Body of pancreas (tissue), 4 donors: ENCODE measurements at regions not wholly inside any gene's neighbourhood (a gene's known extent, or its start where the extent isn't known, plus 50 kb on each side); places are given as distances from the start of the nearest gene placed in this dataset.

Experiments
- ATAC-seq: fragments of 150-250 bp; one replicate; pipeline ENCODE4 v1.9.1; 2016
- DNase-seq, 4 donors: peaks; one replicate each; pipeline ENCODE4 v3.0.0-alpha.2; 2019
- H3K27ac ChIP-seq, 4 donors: fragments of 200-600 bp; sonication (generic); 1 replicate in 3 of 4; 2 replicates in 1 of 4; pipeline versions ENCODE4 v1.5.1 to v1.6.1; 2016 to 2019; ENCODE audit warnings: mild to moderate bottlenecking in 1 of 4, mixed read lengths in 1 of 4, moderate library complexity in 1 of 4
- H3K27me3 ChIP-seq, 2 donors: fragments of 200-600 bp; sonication (generic); one replicate each; pipeline ENCODE4 v1.6.0; 2016; ENCODE audit warnings: mild to moderate bottlenecking in 1 of 2
- H3K36me3 ChIP-seq, 2 donors: fragments of 200-600 bp; sonication (generic); replicated peaks in 1 of 2; 2 replicates each; pipeline ENCODE4 v1.5.1; 2016; ENCODE audit warnings: low read depth in 2 of 2; ENCODE audit not compliant: insufficient read depth in 1 of 2
- H3K4me1 ChIP-seq: fragments of 200-600 bp; sonication (generic); one replicate; pipeline ENCODE4 v1.6.0; 2016
- H3K4me3 ChIP-seq, 2 donors: fragments of 200-600 bp; sonication (generic); 1 replicate in 1 of 2; 2 replicates in 1 of 2; pipeline ENCODE4 v1.5.1; 2016 to 2019
- H3K9me3 ChIP-seq, 3 donors: fragments of 200-600 bp; sonication (generic); 1 replicate in 2 of 3; 2 replicates in 1 of 3; pipeline ENCODE4 v1.5.1; 2016
- CTCF ChIP-seq, 7 experiments: fragments of 450-650 bp in 4 of 7; fragments of 200-600 bp in 3 of 7; sonication (generic) in 3 of 7; IDR thresholded peaks; one replicate each; pipeline ENCODE4 v1.5.1; 2016 to 2019; ENCODE audit warnings: antibody characterized with exemption in 7 of 7
- POLR2A ChIP-seq, 3 donors: fragments of 450-650 bp; IDR thresholded peaks; one replicate each; pipeline ENCODE4 v1.6.1; 2016; ENCODE audit warnings: antibody characterized with exemption in 3 of 3, mild to moderate bottlenecking in 2 of 3
- WGBS, 2 donors: methylation state at CpG; one replicate each; pipeline ENCODE4 v1.1.5; 2017; 5-methylcytosine and 5-hydroxymethylcytosine counted together
- intact Hi-C: fragments of 100-400 bp; cut with DNase I; formaldehyde crosslinking; loops from one replicate; pipeline ENCODE4 v1.15.1; 2023

DNA sequence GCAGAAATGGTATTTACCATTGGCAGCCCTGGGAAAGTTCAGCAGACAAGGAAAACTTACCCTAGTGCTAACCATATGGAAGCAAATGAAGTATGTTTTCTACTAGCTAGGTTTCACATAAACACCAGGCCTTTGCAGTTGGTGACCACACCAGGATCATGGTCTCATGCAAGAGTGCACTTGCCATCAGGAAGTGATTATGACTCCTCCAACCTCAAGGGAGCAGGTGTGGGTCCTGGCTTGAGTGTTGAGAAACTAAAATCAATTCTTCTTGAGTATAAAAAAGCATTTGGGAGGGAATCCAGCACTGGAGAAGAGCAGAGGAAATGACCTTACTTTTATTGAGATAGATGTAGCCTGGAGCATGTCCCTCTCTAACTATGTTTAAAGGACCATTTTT lies 56.8 kb upstream of the SPAG16 start:
- TF ChIP-seq POLR2A (IDR thresholded peaks at IDR 0.05) (no peak), CTCF (IDR thresholded peaks at IDR 0.05) (no peak)
- Histone ChIP-seq H3K9me3 (no peaks in the 10 kb centered on the region), H3K4me1 (no peaks in the 10 kb centered on the region), H3K36me3 (no peaks in the 10 kb centered on the region), H3K27ac (no peak overlapping the region), H3K4me3 (no peak overlapping the region), H3K27me3 (no peaks in the 10 kb centered on the region)
- DNase-seq (no peak), ATAC-seq (no peak)
- intact Hi-C loops: no loop called here

DNA sequence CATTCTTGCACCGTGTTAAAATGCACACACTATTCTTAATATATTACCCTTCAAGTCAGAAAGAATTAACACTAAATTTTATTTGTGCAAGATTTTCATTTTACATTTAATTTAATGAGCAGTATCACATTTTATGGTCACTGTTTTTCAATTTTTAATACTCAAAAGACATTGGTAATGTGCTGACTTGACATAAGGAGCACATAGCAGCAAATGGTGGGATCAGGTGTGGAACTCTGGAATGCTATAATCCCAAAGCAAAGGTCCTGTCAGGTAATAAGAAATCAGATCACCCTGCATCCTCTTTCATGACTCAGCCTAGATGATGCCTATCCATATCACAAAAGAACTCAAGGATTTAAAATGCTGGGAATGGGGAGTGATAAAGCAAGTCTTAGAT lies 55.6 kb upstream of the SPAG16 start:
- ATAC-seq (no peak), DNase-seq (no peak)
- no peaks in the 10 kb centered on the region for H3K27me3 ChIP-seq
- TF ChIP-seq CTCF (IDR thresholded peaks at IDR 0.05) (no peak), POLR2A (IDR thresholded peaks at IDR 0.05) (no peak)
- H3K9me3 ChIP-seq: no peaks in the 10 kb centered on the region
- no peak overlapping the region for H3K27ac ChIP-seq
- intact Hi-C loops: no loop called here
- H3K4me1 ChIP-seq: no peaks in the 10 kb centered on the region
- 85 to 88% methylated on average over 1 of the region's 1 CpG for WGBS, 2 donors
- H3K4me3 ChIP-seq: no peak overlapping the region
- H3K36me3 ChIP-seq: no peaks in the 10 kb centered on the region

GRCh38 chr2:213229814-213230213 lies 54.5 kb upstream of the SPAG16 start:
- 67 to 74% methylated on average over 8 of the region's 8 CpGs for WGBS, 2 donors
- no peaks in the 10 kb centered on the region for H3K4me1 ChIP-seq
- no peaks in the 10 kb centered on the region for H3K27me3 ChIP-seq
- H3K27ac ChIP-seq: no peak overlapping the region
- DNase-seq: no peak
- no peak for ATAC-seq
- no peak overlapping the region for H3K4me3 ChIP-seq
- no peaks in the 10 kb centered on the region for H3K9me3 ChIP-seq
- intact Hi-C loops: no loop called here
- no peaks in the 10 kb centered on the region for H3K36me3 ChIP-seq
- no peak for TF ChIP-seq POLR2A (IDR thresholded peaks at IDR 0.05)
- no peak for TF ChIP-seq CTCF (IDR thresholded peaks at IDR 0.05)

- no peaks in the 10 kb centered on the region for H3K9me3 ChIP-seq
- WGBS, 2 donors: 83 to 89% methylated on average over 1 of the region's 1 CpG
- H3K4me1 ChIP-seq: no peaks in the 10 kb centered on the region
- DNase-seq: no peak
- no peak for TF ChIP-seq CTCF (IDR thresholded peaks at IDR 0.05)
- TF ChIP-seq POLR2A (IDR thresholded peaks at IDR 0.05): no peak
- H3K36me3 ChIP-seq: no peaks in the 10 kb centered on the region
- ATAC-seq: no peak
- H3K27ac ChIP-seq: no peak overlapping the region
- H3K4me3 ChIP-seq: no peak overlapping the region
- intact Hi-C loops: no loop called here
- no peaks in the 10 kb centered on the region for H3K27me3 ChIP-seq
These were observed 52.3 kb upstream of the SPAG16 start for GRCh38 chr2:213231966-213232365.

- Histone ChIP-seq H3K4me3 (no peak overlapping the region), H3K27me3 (no peaks in the 10 kb centered on the region), H3K9me3 (no peaks in the 10 kb centered on the region), H3K36me3 (no peaks in the 10 kb centered on the region), H3K4me1 (no peaks in the 10 kb centered on the region), H3K27ac (no peak overlapping the region)
- intact Hi-C loops: no loop called here
- no peak for TF ChIP-seq POLR2A (IDR thresholded peaks at IDR 0.05)
- TF ChIP-seq CTCF (IDR thresholded peaks at IDR 0.05): no peak
- ATAC-seq (no peak), DNase-seq (no peak)
- WGBS, 2 donors: 40 to 42% methylated on average over 8 of the region's 8 CpGs
These were observed 51.4 kb upstream of the SPAG16 start for GRCh38 chr2:213232649-213233437.
